Stimulated activated CD4-positive, alpha-beta T cell treated with anti-CD3 and anti-CD28 coated beads, Interleukin-15, amount 100 ng/mL, for 48 hours (primary cell): ENCODE measurements at regions not wholly inside any gene's neighbourhood (a gene's known extent, or its start where the extent isn't known, plus 50 kb on each side); places are given as distances from the start of the nearest gene placed in this dataset.
"Not testable (repeated sequence)": the region's sequence is repeated elsewhere in the genome, so short reads cannot be mapped to it uniquely, and the experiment has no call there.

Source experiments
- DNase-seq, 2 donors: peaks; one replicate each; pipeline ENCODE4 v3.0.0-alpha.2; 2020; ENCODE audit warnings: low read depth in 2 of 2

DNA sequence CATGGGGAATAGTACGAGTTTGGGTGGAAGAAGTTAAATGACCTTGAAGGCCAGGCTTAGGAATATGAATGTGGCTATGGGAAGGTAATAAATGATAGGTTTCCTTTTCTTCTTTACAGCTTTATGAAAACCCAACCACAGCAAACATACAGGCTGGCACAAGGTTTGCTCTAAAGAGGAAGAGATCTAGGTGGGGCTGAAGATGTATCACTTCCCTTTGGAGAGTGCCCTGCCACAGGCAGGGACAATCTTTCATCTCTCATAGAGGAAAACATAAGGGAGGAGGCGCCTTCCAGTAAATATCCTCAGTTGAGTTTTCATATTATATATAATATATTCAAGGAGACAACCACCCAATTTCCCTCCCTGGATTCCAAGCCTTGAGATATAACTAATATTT is 72.9 kb upstream of the FRMD6 start:
- no peak for DNase-seq

DNA sequence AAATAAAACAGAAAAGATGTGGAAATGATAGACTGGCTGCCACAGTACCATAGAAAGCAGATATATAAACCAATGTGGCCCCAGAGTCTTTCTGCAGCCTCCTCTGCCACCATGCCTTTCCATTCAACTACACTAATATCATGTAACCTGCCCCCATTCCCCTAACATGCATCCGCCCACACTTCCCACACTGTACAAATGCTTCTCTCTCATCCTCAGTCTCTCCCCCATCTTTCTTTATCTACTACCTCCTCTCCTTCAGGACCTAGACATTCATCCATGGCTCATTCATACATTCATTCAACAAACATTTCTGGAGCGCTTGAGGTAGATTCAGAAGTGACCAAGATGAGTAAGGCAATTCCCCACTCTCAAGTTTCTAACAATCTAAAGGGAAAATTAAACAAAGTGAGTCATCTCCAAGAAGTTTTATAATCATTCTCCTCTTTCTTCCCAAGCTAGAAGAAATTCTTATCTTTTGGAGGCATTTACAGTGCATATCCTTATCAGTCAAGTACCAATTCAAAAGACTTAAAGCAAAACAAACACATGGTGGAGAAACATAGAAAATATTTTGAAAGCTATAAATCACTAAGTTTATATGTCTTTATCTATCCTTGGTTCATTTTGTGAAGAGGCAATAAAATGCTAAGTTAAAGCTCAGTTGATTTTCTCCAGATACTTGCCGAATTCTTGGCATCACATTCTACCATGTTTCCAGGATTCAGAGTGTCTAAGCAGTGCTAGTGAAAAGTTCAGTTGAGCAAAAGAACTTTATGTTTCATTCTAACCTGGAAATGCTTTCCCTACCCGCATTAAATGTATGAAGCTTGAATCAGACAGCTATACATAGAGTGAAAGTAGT is 70.5 kb upstream of the FRMD6 start:
- DNase-seq = no peak

- DNase-seq = no peak
Measured at GRCh38 chr14:51582437-51582836, 69.3 kb upstream of the FRMD6 start.

DNA sequence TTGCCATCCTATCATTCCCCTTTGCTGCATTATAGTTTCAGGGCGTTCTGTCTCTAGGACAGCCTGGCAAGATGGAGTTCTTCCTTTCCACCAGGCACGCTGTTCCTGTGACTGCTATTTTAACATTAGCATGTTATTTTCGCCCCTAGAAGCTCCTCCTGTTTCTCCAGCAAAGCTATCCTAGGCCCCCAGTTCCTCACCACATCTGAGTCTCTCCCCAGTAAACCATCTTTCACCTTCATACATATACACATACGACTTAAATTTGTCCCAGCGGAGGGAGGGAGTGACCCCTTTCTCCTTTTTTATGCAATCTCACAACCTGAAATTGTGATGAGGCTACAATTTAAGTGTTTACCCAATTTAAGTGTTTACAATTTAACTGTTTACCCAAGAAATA is 66.7 kb upstream of the FRMD6 start:
- DNase-seq = no peak

DNA sequence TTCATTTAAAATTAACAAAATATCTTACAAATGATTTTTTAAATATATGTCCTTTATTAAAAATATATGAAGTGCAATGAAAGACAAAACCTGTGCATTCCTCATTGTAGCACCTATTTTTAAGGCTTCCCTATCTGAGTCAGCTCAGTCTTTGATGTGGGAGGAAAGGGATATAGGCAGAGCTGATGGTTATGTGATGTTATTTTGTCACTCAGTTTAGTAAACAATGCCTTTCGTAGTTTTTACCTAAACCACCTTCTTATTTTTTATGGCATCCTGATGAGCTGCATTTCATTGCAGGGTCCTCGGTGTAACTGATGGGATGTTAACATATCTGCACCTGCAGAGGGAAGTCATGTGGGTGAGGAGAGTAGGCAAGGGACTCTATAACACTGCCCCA is 58.9 kb upstream of the FRMD6 start:
- DNase-seq = no peak

GRCh38 chr14:51593397-51593796 is 58.3 kb upstream of the FRMD6 start:
- DNase-seq = no peak

DNA sequence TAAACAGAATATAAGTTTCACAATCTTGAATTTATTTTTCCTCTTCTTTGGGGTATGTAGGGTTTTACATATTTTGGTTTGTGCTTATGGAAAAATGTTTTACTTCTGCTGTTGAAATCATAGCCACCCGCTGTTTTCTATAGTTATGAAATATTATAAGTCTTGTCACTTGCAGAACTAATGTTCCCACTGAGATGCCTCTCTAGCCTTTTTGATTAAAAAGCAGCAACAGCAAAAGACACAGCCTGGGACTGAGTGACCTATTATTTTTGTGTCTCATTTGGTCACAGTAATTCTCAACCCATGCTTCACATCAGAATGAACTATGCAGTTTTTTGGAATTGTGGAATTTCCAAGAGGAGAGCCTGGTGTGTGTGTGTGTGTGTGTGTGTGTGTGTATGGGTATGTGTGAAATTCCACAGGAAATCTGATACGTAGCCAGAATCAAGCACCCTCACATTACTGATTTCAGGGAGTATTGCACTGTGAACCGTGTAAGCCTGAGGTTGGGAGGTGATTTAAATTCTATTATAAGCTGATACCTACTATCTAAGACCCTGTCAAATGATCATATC is 55.7 kb upstream of the FRMD6 start:
- DNase-seq = no peak

DNA sequence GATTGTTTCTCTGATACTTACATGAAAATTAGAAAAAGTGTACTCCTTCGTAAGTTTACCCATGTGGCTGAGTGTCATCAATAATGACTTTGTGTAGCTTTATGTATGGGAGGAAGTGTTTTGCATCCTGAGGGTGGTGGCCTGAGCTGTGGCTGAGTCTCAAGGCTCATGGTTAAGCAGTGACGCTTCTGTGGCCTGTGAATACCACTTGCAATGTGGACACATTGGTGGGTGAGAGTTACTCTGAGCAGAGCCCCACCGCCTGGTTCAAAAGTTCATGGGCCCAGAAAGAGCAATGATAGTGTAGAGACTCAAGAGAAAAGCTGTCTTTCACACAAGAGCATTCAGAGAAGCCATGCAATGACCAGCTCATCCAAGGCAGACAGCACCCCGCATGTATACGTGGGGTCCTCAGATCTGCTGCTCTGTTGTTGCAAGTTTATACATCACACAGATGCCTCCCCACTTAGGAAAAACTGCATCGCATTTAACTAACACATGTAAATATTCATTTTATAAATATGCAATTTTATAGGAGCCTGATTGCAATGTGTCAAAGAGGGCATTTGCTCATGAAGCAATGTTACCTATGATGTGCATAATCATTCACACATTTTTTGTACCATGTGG is 55.1 kb upstream of the FRMD6 start:
- DNase-seq = no peak

- DNase-seq = no peak
Measured at GRCh38 chr14:51597261-51598001, 54.3 kb upstream of the FRMD6 start.

DNA sequence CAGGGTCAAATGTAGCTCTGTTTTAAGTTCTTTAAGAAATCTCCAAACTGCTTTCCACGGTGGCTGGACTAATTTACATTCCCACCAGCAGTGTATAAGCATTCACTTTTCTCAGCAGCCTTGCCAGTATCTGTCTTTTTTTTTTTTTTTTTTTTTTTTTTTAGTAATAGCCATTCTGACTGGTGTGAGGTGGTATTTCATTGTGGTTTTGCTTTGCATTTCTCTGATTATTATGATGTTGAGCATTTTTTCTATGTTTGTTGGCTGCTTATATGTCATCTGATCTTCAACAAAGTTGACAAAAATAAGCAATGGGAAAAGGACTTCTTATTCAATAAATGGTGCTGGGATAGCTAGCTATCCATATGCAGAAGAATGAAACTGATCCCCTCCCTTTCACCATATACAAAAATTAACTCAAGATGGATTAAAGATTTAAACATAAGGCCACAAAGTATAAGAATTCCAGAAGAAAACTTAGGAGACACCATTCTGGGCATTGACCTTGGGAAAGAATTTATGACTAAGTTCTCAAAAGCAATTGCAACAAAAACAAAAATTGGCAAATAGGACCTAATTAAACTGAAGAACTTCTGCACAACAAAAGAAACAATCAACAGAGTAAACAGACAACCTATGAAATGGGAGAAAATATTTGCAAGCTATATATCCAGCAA is 52.6 kb upstream of the FRMD6 start:
- DNase-seq = not testable (repeated sequence)

GRCh38 chr14:51600658-51601057 is 51.1 kb upstream of the FRMD6 start:
- DNase-seq = no peak
